GM18499 (cell line): ENCODE measurements at regions not wholly inside any gene's neighbourhood (a gene's known extent, or its start where the extent isn't known, plus 50 kb on each side); places are given as distances from the start of the nearest gene placed in this dataset.
A peak's percentile ranks its signal among the peaks of the same experiment; 100 is the strongest.
"Not testable (repeated sequence)": the region's sequence is repeated elsewhere in the genome, so short reads cannot be mapped to it uniquely, and the experiment has no call there.

ENCODE experiments used
- ATAC-seq: cut with Tn5 transposase; IDR thresholded peaks from one replicate; pipeline ENCODE4 v1.9.1; 2021; ENCODE audit warnings: moderate number of reproducible peaks; ENCODE audit not compliant: insufficient read depth, unreplicated experiment

DNA sequence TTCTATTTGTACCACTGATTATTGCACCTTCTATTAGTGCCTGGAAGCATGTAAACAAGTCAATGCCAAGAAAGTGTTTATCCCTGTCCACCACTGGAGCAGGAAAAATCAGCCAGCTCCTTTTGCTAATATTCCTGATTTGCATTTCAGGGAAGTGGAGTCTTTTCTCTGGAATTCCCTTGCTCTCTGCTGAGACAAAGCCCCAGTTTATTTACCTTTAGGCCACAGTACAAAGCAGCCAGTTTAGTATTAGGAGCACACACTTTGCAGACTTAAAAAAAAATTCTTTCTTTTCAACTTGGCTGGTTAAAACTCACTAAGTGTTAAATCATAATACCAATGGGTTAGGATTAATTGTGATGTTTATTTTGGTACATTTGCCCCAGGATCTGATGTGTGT lies 631.1 kb downstream of the PKHD1 start:
- ATAC-seq = no peak

- peak; percentile 99 for ATAC-seq
Measured at GRCh38 chr6:51459958-51460357, 627.5 kb downstream of the PKHD1 start.

DNA sequence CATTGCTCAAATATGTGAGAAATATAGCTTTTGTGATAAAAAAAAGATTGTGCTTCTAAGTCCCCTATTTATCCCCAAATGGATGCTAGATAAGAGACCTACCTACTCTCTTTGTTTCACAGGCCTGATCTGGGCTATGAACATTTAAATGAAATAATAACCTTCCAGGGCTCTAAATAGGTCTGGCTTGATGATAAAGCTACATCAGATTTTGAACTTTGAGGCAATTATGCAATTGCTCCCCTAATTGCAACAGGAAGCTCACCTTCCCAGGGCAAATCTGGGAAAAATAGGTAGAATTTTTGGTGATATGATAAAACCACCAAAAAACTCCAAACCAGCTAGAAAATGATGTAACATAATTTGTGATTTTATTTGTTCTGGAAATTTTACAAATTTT lies 624.5 kb downstream of the PKHD1 start:
- ATAC-seq = no peak

DNA sequence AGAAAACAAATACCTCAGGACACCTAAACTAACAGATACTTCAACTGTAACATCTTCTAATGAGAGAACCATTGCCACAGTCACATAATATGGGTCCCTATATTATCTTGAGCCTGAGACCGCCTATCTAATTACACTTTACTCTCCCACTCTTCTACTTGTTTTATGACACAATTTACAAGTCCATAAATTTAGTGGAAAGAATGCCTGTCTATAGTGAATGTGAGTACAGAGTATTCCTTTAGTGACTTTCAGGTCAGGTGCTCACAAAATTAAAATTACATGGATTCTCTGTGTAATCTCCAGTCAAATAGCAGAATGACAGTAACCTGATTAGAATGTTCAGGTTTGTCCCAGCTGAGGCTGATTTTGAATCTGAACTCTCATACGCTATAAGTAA lies 624.1 kb downstream of the PKHD1 start:
- ATAC-seq = no peak

GRCh38 chr6:51464956-51465355 lies 622.5 kb downstream of the PKHD1 start:
- ATAC-seq = no peak

- ATAC-seq = no peak
Measured at GRCh38 chr6:51466427-51466826, 621.0 kb downstream of the PKHD1 start.

- no peak for ATAC-seq
Measured at GRCh38 chr6:51467231-51467952, 620.0 kb downstream of the PKHD1 start.

- ATAC-seq = no peak
Measured at GRCh38 chr6:51468704-51469103, 618.7 kb downstream of the PKHD1 start.

DNA sequence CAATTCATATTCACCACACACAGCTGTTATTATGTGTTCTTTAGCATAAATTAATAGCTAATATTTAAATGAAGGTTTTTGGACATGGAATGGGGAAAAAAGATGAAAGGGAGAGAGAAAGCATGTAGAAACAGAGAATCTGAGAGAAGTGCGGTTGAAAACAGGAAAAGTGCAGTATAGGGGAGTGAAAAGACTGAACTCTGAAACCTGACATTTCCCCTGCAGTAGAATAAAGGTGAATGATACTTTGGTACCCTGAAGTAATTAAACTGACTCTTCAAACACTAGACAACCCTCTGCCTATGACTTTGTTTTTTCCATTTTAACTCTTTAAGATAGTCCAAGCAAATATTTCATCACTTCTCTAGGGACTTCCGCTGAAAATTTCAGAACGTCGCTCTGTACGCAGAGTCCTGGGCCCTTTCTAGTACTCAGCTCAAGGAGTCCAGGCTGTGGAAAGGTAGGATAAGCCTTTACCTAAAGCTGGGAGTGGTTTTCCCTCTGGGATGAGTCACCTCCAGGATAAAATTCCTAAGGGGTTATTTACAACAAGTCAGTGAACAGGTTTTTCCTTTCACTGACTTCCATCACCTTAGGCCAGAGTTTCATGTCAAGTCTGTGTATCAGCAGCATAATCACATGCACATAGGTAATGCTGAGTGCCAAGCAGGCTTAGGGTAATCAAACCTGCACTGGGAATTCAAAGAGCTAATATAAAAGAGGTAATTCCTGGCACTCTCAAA lies 614.5 kb downstream of the PKHD1 start:
- no peak for ATAC-seq

DNA sequence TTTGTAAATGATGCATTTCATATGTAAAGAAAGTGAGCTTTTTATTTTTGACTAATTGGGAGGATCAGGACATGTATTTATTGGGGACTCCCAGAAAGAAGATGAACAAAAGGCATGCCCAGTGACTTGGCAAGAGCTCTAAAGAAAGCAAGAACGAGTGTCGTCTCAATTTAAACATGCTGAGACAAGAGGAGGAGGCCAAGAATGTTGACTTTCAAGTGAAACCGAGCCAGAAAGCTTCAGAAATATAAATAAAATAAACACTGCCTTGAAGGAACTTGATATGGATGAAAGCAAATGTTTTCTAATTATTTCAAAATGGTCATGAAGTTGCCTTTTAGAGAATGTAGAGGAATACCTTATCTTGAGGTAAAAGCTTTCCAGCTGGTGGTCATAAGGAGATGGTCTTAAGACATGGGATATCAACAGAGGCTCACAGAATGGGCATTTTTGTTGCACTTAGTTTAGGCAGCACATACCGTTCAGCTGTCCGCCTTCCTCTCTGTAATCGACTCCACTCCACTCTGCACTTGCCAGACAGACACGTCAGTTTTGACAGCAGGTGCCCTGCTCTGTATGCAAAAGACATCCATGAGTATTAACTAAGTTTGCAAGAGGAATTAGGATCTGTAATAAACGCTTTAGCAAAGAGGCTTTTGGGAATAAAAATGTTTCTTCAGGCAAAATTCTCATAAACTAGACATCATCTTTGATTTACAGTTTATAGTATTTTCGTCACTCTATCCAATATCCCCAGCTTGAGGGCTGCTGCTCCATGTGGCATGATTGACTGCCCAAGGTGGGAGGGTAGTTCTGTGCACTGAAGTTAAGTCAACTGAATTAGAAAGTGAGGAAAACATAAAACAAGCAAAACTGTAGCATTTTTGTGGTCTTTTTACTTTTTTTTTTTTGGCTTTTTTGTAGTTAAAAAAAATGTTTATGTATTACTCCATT lies 613.1 kb downstream of the PKHD1 start:
- no peak for ATAC-seq

DNA sequence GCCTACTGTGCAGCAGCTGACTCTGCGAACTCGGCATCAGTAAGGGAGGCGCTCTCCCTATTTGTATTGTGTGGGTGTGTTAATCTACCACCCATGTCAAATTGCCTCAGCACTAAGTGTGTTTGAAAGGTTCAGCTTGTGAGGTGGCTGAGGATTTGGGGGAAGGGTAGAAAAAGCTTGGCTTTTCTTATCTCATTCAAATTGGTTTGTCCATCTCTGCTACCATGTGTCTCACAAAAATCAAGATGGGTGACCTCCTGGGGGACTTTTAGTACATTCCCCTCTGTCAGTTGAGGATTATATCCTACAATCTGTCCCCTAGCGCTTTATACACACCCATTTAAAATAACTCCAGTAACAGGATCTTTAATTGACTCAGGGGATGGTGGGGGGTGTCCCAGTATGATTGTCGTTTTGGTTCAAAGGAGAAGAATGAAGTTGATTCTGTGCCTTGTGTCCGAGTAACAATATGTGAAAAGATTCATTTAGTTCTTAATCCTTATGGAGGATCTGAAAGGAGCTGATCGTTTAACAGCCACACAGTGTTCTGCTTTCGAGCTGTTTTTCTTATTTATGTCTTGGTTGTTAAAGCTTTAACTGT lies 609.6 kb downstream of the PKHD1 start:
- ATAC-seq = no peak

DNA sequence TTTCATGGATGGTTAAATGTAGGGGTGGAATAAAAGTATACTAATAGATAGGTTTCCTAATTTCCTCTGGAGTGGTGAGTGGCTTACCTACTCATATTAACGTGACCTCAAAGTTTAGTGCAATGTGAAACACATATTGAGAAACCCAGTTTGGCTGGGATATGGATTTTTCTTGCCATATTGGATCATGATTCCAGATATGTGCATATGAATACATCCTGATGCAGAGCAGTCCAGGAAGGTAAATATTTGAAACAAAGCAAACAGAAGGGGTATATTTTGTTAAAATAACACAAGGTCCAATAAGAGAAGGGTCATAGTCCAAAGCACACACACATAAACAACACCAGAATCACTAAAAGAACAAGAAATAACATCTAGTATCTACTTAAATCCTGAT lies 608.1 kb downstream of the PKHD1 start:
- ATAC-seq = no peak

DNA sequence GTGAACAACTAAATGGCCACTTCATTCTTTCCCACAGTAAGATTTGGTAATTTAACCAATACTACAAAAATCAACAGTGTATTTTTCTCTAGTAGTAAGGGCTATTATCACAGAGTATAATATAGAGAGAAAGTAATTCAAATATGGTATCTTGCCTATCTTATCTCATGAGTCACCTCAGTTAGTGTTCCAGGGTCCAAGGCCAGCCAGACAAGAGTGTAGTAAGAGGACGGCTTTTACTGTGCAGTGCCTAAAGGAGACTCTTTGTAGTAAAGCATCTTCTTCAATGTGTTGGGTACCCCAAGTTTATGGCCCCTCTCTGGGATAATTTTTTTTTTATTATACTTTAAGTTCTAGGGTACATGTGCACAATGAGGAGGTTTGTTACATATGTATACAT lies 607.4 kb downstream of the PKHD1 start:
- ATAC-seq = no peak

GRCh38 chr6:51485869-51486268 lies 601.5 kb downstream of the PKHD1 start:
- ATAC-seq = not testable (repeated sequence)

GRCh38 chr6:51487937-51488336 lies 599.5 kb downstream of the PKHD1 start:
- no peak for ATAC-seq

DNA sequence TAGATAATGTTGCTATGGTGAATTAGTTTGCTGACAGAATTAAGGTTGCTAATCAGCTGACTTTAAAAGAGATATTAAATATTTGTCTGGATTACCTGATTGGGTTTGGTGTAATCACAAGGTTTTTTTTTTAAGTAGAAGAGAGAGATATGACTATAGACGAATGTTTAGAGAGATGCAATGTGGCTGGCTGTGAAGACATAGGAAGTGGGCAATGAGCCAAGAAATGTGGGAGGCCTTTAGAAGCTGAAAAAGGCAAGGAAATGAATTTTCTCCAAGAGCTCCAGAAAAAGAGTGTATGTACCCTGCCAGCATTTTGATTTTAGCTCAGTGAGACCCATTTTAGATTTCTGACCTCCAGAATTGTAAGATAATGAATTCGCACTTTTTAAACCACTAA lies 598.3 kb downstream of the PKHD1 start:
- ATAC-seq = no peak

- no peak for ATAC-seq
Measured at GRCh38 chr6:51490101-51490500, 597.3 kb downstream of the PKHD1 start.

DNA sequence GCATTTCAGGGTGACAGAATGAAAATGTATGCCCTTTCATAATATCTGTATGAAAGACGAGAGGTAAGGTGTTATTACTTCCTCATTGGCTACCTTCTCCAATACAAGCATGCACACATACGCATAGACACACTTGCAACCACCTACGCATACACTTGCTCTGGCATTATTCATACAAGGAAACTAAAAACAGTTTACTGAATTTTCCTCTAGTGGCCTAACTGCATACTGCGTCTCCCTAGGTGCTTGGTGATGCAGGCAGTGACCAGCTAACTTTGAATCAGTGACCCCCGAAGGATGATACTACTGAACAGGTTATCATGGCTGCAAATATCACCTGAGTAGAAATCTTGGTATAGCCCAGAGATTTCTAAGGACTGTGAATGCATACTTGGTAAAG lies 593.1 kb downstream of the PKHD1 start:
- no peak for ATAC-seq

DNA sequence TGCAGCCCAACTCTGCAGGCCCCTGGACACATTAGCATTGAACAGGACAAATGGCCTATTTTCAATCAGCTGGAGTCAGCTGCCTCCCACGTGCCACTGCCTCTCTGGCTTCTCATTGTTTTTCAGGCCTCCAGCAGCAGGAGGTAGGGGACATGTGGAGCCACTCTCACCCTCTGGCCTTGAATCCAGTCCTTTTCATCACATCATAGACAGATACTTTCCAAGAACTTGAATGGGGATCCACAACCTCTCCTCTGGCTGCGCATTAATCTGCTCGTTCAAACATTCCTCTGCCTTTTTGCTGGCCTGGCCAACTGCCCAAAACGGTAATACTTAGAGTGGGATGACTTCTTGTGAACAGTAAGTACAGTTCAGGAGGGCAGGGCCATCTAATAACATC lies 592.3 kb downstream of the PKHD1 start:
- ATAC-seq = no peak

DNA sequence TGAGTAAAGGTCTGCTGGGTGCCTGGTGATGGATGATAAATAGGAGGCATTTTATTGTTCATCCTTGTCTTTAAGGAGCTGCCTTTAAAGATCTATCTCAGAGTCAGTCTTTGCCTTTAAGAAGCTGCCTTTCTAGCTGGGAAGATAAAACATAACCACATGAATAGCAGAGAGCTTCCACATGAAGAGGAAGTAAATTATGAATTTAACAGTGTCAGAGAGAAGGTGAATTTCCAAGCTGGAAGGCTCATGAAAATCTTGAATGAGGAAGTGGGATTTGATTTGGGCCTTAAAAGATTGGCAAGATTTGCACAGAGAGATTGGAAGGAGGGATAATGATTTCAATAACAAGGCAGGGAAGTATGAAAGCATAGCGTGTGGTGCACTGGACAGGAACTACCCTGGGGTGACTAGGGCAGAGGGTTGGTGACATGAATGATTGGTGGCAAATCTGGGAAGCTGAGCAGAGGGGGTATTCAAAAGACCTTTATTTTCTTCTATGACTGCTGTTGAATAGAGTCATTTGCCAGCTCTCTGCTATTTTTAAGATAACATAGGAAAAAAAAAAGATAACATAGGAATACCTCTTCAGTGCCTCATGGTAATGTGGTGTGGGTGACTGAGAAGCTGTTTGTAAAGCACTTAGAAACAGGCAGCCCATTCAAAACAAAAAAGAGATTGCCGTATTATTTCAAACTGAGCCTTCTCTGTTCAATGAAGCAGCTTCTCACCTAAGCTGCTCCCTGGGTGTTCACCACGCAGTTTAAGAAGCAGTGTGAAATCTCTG lies 591.6 kb downstream of the PKHD1 start:
- no peak for ATAC-seq
